HepG2 (cell line): ENCODE measurements at regions not wholly inside any gene's neighbourhood (a gene's known extent, or its start where the extent isn't known, plus 50 kb on each side); places are given as distances from the start of the nearest gene placed in this dataset.
"Not testable (repeated sequence)": the region's sequence is repeated elsewhere in the genome, so short reads cannot be mapped to it uniquely, and the experiment has no call there.

Source experiments
- ATAC-seq: fragments of 200-7000 bp; cut with Tn5 transposase; 3 replicates; pipeline ENCODE4 v1.9.1; 2020; ENCODE audit warnings: mild to moderate bottlenecking, moderate library complexity
- BruUV-seq: library from RNA; stranded (reverse); fragments of 400-500 nt; replicated peaks from 2 replicates; lab custom pipeline; 2021; lab: Mats Ljungman, UMichigan
- CTCF ChIA-PET: fragments of 300-600 bp; formaldehyde crosslinking; extraction: SDS; loops from one replicate; lab custom pipeline; 2021; ENCODE audit warnings: low total read pairs, inconsistent platforms, low intra/inter-chr PET ratio; lab: Yijun Ruan, JAX
- POLR2A ChIA-PET: fragments of 350-600 bp; sonication (Branson Sonifier 250); formaldehyde crosslinking; loops from one replicate; lab custom pipeline; 2020; ENCODE audit warnings: antibody characterized with exemption, inconsistent platforms; lab: Yijun Ruan, JAX
- DNase-seq: peaks from one replicate; pipeline ENCODE4 v3.0.0-alpha.2; 2015; ENCODE audit warnings: low spot score
- FAIRE-seq: peaks from 3 replicates; lab custom pipeline; 2011; peaks lifted over from hg19 to GRCh38; lab: Jason Lieb, UNC
- H2AFZ ChIP-seq: one replicate; pipeline ENCODE4 v1.6.1; 2011; ENCODE audit warnings: low read length, inconsistent platforms
- H3K27ac ChIP-seq: fragments of 300-600 bp; 3 replicates; pipeline ENCODE4 v1.8.0; 2011; ENCODE audit warnings: mixed run types, mild to moderate bottlenecking, mixed read lengths, low read length, inconsistent platforms; ENCODE audit not compliant: insufficient read depth; ENCODE audit errors: extremely low read length
- H3K27me3 ChIP-seq, 2 experiments: fragments of 200-600 bp in 1 of 2; 2 replicates in 1 of 2; 3 replicates in 1 of 2; pipeline versions ENCODE4 v1.6.0 to v1.8.0; 2011; ENCODE audit warnings: low read length in 2 of 2, mild to moderate bottlenecking in 2 of 2, moderate library complexity in 2 of 2, inconsistent platforms in 1 of 2; ENCODE audit not compliant: insufficient read depth in 2 of 2, control insufficient read depth in 1 of 2
- H3K36me3 ChIP-seq, 2 experiments: fragments of 200-600 bp in 1 of 2; replicated peaks in 1 of 2; 2 replicates in 1 of 2; 3 replicates in 1 of 2; pipeline versions ENCODE4 v1.5.1 to v1.8.0; 2011; ENCODE audit warnings: low read length in 2 of 2, inconsistent platforms in 1 of 2; ENCODE audit not compliant: insufficient read depth in 2 of 2, control insufficient read depth in 1 of 2
- H3K4me1 ChIP-seq: 2 replicates; pipeline ENCODE4 v1.5.1; 2012; ENCODE audit warnings: low read length, inconsistent platforms; ENCODE audit not compliant: insufficient read depth
- H3K4me2 ChIP-seq: 2 replicates; pipeline ENCODE4 v1.6.0; 2011; ENCODE audit warnings: low read depth, low read length, inconsistent platforms
- H3K4me3 ChIP-seq, 3 experiments: fragments of 200-600 bp in 1 of 3; sonication (generic), shearing (Covaris generic) in 1 of 3; replicated peaks in 1 of 3; 2 replicates each; pipeline ENCODE4 v1.5.1; 2011 to 2016; ENCODE audit warnings: low read length in 3 of 3, inconsistent platforms in 2 of 3, low read depth in 2 of 3, mild to moderate bottlenecking in 2 of 3, control low read depth in 1 of 3, mixed read lengths in 1 of 3; ENCODE audit not compliant: insufficient read depth in 1 of 3
- H3K79me2 ChIP-seq: one replicate; pipeline ENCODE4 v1.6.1; 2011; ENCODE audit warnings: low read length, inconsistent platforms; ENCODE audit not compliant: insufficient read depth
- H3K9ac ChIP-seq: 2 replicates; pipeline ENCODE4 v1.6.0; 2011; ENCODE audit warnings: mild to moderate bottlenecking, low read depth, low read length, inconsistent platforms; ENCODE audit not compliant: insufficient read depth
- H3K9me3 ChIP-seq: 2 replicates; pipeline ENCODE4 v1.5.1; 2012; ENCODE audit warnings: mild to moderate bottlenecking, low read length
- H4K20me1 ChIP-seq: 2 replicates; pipeline ENCODE4 v1.6.0; 2011; ENCODE audit warnings: inconsistent platforms, mild to moderate bottlenecking, low read length, moderate library complexity; ENCODE audit not compliant: insufficient read depth
- CENPBD1 ChIP-seq: sonication (generic); formaldehyde crosslinking; IDR thresholded peaks from 2 replicates; pipeline ENCODE4 v1.8.0; 2022; ENCODE audit warnings: missing genetic modification reagents, low read depth, mild to moderate bottlenecking, borderline replicate concordance
- FOXA3 ChIP-seq: IDR thresholded peaks from 2 replicates; pipeline ENCODE4 v1.6.1; 2016; ENCODE audit warnings: missing genetic modification reagents, missing compliant biosample characterization
- HNF4A ChIP-seq: sonication (generic); formaldehyde crosslinking; IDR thresholded peaks from 2 replicates; pipeline ENCODE4 v1.4.0; 2020; ENCODE audit warnings: missing genetic modification reagents
- HOXA3 ChIP-seq: sonication (generic); formaldehyde crosslinking; IDR thresholded peaks from 2 replicates; pipeline ENCODE4 v1.5.0; 2020; ENCODE audit warnings: missing genetic modification reagents
- SETDB1 ChIP-seq: sonication (generic); formaldehyde crosslinking; IDR thresholded peaks from 2 replicates; pipeline ENCODE4 v1.5.1; 2020; ENCODE audit warnings: missing genetic modification reagents, mild to moderate bottlenecking, borderline replicate concordance
- ZBTB4 ChIP-seq: sonication (generic); formaldehyde crosslinking; IDR thresholded peaks from 2 replicates; pipeline ENCODE4 v1.4.0; 2020; ENCODE audit warnings: missing genetic modification reagents, mild to moderate bottlenecking, borderline replicate concordance
- ZNF160 ChIP-seq: sonication (generic); formaldehyde crosslinking; IDR thresholded peaks from 2 replicates; pipeline ENCODE4 v1.8.0; 2022; ENCODE audit warnings: mild to moderate bottlenecking, inconsistent platforms, missing genetic modification reagents
- ZNF777 ChIP-seq: sonication (generic); formaldehyde crosslinking; IDR thresholded peaks from 2 replicates; pipeline ENCODE4 v1.4.0; 2020; ENCODE audit warnings: missing genetic modification reagents
- WGBS: methylation state at CpG from one replicate; pipeline ENCODE4 v1.1.6; 2017; ENCODE audit warnings: low lambda C conversion rate; 5-methylcytosine and 5-hydroxymethylcytosine counted together
- in situ Hi-C: cut with HindIII; loops from 2 replicates; pipeline ENCODE4 v1.10.0; 2017; ENCODE audit warnings: low pct_unique_long_range_greater_than_20kb; ENCODE audit not compliant: extremely low pct_ligation_motif_present
- intact Hi-C: fragments of 100-400 bp; cut with micrococcal nuclease; formaldehyde crosslinking; loops from one replicate; pipeline ENCODE4 v1.10.0; 2022; ENCODE audit not compliant: unreplicated experiment

GRCh38 chr10:84966708-84967441 is 638.5 kb downstream of the CCSER2 start:
- Histone ChIP-seq H2AFZ (no peak overlapping the region), H3K9me3 (no peaks in the 10 kb centered on the region), H3K9ac (no peak overlapping the region), H3K4me1 (no peaks in the 10 kb centered on the region), H3K4me3 (no peak overlapping the region), H3K27me3 (no peaks in the 10 kb centered on the region), H3K27ac (no peak overlapping the region), H3K36me3 (no peaks in the 10 kb centered on the region), H3K4me2 (no peak overlapping the region), H3K79me2 (no peaks in the 10 kb centered on the region), H4K20me1 (no peaks in the 10 kb centered on the region)
- in situ Hi-C loops, result no loop called here
- ChIA-PET CTCF (interaction anchor here (0.6 kb wide), 1 partner anchor 1563 kb away, joined by 3 read pairs; no protein-coding TSS in a partner anchor), POLR2A (no interaction called here)
- TF ChIP-seq SETDB1 (CRISPR knock-in tag) (no peak), ZBTB4 (no peak), CENPBD1 (CRISPR knock-in tag) (no peak), ZNF160 (CRISPR knock-in tag) (no peak), HOXA3 (CRISPR knock-in tag) (no peak), ZNF777 (CRISPR knock-in tag) (no peak), FOXA3 (no peak), HNF4A (CRISPR knock-in tag) (no peak)
- no peak for DNase-seq
- FAIRE-seq, result no peak
- intact Hi-C loops, result no loop called here
- ATAC-seq, result no peak
- no TSS peak for BruUV-seq
- 11% methylated on average over 6 of the region's 6 CpGs for WGBS

DNA sequence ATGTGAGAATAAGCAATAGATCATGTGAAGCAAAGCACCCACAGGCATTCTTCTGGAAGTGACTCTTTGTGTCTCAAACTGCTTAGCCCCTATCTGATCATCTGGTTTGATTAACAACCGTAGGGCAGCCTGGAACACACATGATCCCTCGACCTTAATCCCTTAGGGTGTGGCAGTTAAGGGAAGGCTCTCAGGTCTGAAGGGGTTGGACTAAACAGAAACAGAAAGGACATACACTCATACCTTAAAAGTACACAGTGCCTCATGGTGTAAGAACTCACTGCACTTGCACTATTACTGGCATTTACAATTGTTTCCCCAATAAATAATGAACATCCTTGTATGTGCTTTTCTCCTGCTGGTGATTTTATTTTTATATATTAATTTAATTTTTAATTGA is 640.9 kb downstream of the CCSER2 start:
- not testable (repeated sequence) for H3K9me3 ChIP-seq, BruUV-seq
- 0% methylated on average over 2 of the region's 2 CpGs for WGBS

More for the DNA sequence above, 640.9 kb downstream of the CCSER2 start:
- H3K27ac ChIP-seq, H3K4me1 ChIP-seq, DNase-seq, H3K27me3 ChIP-seq, H3K4me3 ChIP-seq, intact Hi-C loops, POLR2A ChIA-PET, H3K36me3 ChIP-seq, H3K4me2 ChIP-seq, FAIRE-seq, H3K79me2 ChIP-seq, ATAC-seq, in situ Hi-C loops, H3K9ac ChIP-seq, H4K20me1 ChIP-seq, H2AFZ ChIP-seq, CTCF ChIA-PET: not testable (repeated sequence)
